ENCODE measurements at regions not wholly inside any gene's neighbourhood (a gene's known extent, or its start where the extent isn't known, plus 50 kb on each side); places are given as distances from the start of the nearest gene placed in this dataset.

- TF ChIP-seq CTCF (IDR thresholded peaks at IDR 0.05 in 4 of 5, conservative IDR thresholded peaks at IDR 0.05 in 1 of 5), result no peak
- TF ChIP-seq POLR2A (IDR thresholded peaks at IDR 0.05), result no peak
These were observed 361.5 kb upstream of the MBL2 start for GRCh38 chr10:53134050-53134449.
